DND-41 (cell line): ENCODE measurements at regions not wholly inside any gene's neighbourhood (a gene's known extent, or its start where the extent isn't known, plus 50 kb on each side); places are given as distances from the start of the nearest gene placed in this dataset.

Source experiments
- CTCF ChIP-seq: IDR thresholded peaks from 2 replicates; pipeline ENCODE4 v1.5.1; 2012; ENCODE audit warnings: borderline replicate concordance, low read length, moderate library complexity, mild to moderate bottlenecking; ENCODE audit not compliant: poor library complexity, severe bottlenecking; ENCODE audit errors: extremely low read depth
- EZH2 ChIP-seq: IDR thresholded peaks from 3 replicates; pipeline ENCODE4 v1.6.1; 2012; ENCODE audit warnings: borderline replicate concordance, low read depth, mild to moderate bottlenecking, moderate library complexity, low read length, inconsistent platforms; ENCODE audit not compliant: severe bottlenecking

DNA sequence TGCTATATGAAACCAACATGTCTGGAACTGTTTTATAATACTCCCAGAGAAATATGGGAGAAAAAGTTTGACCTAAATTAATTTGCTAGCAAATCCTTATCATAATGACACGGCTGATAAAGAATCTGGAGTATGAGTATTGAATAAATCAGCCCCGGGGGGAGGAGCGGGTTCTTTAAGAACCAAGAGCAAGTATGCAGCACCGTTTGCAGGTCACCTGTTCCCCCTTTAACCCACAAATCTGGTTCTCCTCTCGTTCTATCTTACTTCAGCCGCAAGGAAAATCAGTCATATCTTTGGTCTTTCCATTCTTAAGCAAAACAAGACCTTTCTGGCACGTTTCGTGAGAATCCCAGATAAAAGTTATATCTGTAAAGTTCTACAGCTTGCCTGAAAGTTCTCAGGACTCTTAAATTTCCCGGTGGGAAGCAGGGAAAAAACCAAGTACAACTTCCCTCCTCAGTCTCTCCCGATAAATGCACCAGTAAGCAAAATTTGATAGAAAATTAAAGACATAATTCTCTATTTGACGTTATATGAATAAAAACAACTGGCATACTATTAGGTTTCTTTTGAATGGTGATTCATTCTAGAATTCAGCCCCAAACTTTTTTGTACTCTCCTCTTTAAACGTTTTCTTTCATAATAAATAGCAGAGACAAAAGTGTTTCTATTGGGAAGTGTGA is 348.6 kb downstream of the ZBBX start:
- no peak for TF ChIP-seq EZH2
- no peak for TF ChIP-seq CTCF
